Hepatic stellate cell (primary cell): ENCODE measurements at regions not wholly inside any gene's neighbourhood (a gene's known extent, or its start where the extent isn't known, plus 50 kb on each side); places are given as distances from the start of the nearest gene placed in this dataset.
"Not testable (repeated sequence)": the region's sequence is repeated elsewhere in the genome, so short reads cannot be mapped to it uniquely, and the experiment has no call there.

Experiments
- DNase-seq: peaks from one replicate; pipeline ENCODE4 v3.0.0; 2011; ENCODE audit warnings: low spot score

- DNase-seq = no peak
Measured at GRCh38 chr1:173257805-173258204, 50.7 kb upstream of the TNFSF4 start.

DNA sequence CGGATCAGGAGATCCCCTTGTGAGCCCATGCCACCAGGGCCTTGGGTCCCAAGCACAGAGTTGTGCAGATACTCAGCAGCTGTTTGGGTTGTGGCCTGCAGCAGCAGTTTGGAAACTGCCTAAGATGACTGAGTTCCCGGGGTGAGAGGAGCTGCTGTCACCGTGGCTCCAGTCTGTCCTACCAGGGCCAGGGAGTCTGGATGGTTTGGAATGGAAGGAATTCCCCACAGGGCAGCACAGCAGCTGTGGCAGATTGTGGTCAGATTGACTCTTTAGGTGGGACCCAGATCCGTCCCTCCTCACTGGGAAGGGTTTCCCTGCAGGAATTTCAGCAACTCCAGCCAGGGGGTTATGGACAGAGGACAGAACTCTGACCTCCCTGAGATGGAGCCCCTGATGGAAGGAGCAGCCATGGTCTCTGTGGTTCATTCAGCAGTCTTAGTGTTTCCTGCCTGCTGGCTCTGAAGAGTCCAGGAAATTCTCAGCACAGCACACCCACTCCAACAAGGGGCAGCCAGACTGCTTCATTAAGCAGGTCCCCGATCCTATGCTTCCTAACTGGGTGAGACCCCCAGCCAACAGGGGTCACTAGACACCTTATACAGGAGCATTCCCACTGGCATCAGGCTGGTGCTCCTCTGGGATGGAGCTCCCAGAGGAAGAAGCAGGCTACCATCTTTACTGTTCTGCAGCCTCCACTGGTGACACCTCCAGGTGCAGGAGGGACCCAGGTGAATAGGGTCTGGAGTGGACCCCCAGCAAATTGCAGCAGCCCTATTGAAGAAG, 51.5 kb upstream of the TNFSF4 start:
- DNase-seq = peak; percentile 31

- not testable (repeated sequence) for DNase-seq
Measured at GRCh38 chr1:173260329-173260728, 53.2 kb upstream of the TNFSF4 start.

DNA sequence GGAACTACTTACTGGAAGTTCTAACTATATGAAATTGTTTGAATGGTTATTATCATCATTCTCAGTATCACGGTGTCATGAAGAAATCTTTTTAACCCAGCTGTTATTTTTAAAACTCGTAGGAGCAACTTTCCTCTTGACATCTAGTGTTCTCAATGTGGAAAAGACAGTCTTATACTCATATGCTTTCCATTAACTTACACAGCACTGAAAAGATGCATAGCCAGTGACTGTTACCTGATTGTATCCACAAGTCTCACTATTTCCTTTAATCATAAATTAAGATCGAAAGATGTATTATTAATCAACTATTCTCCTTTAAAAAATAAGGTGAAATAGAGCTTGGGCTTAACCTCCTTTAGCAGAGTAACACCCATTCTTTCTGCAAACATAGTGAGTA, 59.7 kb upstream of the TNFSF4 start:
- no peak for DNase-seq

DNA sequence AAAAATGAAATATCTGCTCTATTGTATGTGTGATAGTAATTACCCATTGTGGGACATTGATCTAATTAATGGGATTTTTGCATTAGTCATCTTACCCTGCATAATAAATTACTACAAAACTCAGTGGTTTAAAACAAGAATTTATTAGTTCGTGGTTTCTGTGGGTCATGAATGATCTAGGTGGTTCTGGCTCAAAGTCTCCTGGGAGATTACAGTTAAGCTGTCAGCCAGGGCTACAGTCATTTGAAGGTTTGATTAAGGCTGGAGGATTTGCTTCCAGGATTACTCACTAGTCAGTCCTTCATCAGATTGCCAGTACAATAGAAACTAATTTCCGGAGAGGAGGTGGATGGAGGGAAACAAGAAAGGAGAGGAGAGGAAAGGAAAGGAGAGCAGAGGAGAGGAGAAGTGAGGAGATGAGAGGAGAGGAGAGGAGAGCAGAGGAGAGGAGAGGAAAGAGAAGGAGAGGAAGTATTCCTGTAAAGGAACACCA, 60.4 kb upstream of the TNFSF4 start:
- no peak for DNase-seq

- no peak for DNase-seq
Measured at GRCh38 chr1:173268261-173268660, 61.1 kb upstream of the TNFSF4 start.

GRCh38 chr1:173268786-173269277, 61.7 kb upstream of the TNFSF4 start:
- DNase-seq = no peak

- peak; percentile 59 for DNase-seq
Measured at GRCh38 chr1:173269490-173270230, 62.5 kb upstream of the TNFSF4 start.

- no peak for DNase-seq
Measured at GRCh38 chr1:173270243-173270642, 63.1 kb upstream of the TNFSF4 start.

DNA sequence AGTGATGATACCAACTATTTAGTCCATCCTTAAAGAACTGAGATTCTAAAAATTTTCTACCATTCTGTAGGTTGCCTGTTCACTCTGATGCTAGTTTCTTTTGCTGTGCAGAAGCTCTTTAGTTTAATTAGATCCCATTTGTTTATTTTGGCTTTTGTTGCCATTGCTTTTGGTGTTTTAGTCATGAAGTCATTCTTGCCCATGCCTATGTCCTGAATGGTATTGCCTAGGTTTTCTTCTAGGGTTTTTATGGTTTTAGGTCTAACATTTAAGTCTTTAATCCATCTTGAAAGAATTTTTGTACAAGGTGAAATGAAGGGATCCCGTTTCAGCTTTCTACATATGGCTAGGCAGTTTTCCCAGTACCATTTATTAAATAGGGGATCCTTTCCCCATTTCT, 63.9 kb upstream of the TNFSF4 start:
- DNase-seq = not testable (repeated sequence)

GRCh38 chr1:173275496-173275895, 68.4 kb upstream of the TNFSF4 start:
- DNase-seq = no peak

- DNase-seq = no peak
Measured at GRCh38 chr1:173276922-173277800, 70.0 kb upstream of the TNFSF4 start.

DNA sequence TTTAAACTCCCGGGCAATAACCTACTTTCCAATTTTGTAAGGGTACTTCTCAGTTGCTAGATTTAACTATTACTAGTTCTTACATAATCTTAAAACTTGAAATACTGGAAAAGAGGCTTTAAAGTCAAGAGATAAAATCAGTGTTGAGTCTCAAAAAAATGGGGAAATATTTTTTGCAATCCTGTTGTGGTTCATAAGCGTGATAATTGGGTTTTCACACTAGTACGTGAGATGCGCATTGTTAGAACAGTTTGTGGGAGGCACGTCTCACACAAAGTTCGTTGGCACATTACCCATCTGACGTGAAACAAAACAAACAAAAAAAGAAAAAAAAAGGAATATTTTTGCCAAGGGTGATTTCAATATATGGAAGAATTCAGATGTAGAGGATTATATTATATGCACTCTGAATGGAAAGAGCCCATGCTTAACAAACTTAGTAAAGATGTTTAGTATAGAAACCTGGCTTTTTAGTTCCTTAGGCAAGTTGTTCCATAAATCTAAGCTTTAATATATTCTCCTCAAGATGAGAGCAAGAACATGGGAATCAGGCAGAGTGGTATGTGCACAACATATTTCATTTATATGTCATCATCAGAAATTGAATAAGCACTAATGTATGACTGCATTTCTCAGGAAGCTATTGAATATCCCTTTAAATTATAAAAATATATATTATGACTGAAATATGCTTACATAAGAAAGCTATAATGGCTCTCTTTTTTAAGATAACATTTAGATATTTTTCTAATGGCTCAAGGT, 73.9 kb upstream of the TNFSF4 start:
- DNase-seq = no peak

- DNase-seq = no peak
Measured at GRCh38 chr1:173285048-173285447, 77.9 kb upstream of the TNFSF4 start.

DNA sequence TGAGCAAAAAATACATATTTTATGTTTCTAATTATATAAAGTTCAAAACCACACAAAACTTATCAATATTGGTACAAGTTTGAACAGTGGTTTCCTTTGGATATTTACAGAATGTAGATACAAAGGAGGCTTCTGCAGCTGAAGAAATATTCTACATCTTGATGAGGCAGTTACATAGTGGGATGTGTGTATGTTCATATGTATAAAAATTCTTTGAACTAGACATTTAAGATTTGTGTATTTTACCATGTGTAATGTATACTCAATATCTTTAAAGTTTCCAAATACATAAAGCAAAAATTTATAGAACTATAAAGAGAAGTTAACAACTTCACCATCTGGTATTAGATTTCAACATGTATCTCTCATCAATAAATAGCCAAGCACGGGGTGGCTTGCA, 80.7 kb upstream of the TNFSF4 start:
- DNase-seq = no peak

DNA sequence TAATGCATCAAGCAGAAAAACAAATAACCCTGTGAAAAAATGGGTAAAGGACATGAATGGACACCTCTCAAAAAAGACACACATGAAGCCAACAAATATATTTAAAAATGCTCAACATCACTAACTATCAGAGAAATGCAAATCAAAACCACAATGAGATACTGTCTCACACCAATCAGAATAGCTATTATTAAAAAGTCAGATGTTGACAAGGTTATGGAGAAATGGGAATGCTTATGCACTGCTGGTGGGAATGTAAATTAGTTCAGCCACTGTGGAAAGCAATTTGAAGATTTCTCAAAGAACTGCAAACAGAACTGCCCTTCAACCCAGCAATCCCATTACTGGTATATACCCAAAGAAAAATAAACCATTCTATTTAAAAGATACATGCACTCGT, 86.6 kb upstream of the TNFSF4 start:
- DNase-seq = no peak

DNA sequence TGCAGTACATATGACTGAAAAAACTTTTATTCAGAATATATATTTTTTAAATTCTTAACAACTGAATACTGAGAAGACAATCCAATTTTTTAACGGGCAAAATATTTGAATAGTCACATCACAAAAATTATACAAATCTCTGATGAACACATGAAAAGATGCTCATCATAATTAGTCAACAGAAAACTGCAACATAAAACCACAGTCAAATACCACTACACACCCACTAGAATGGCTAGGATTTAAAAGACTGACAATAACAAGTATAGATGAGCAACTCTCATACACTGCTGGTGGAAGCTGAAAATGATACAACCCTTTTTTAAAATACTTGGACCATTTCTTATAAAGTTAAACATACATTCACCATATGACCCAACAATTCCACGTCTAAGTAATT, 87.7 kb upstream of the TNFSF4 start:
- DNase-seq = no peak

DNA sequence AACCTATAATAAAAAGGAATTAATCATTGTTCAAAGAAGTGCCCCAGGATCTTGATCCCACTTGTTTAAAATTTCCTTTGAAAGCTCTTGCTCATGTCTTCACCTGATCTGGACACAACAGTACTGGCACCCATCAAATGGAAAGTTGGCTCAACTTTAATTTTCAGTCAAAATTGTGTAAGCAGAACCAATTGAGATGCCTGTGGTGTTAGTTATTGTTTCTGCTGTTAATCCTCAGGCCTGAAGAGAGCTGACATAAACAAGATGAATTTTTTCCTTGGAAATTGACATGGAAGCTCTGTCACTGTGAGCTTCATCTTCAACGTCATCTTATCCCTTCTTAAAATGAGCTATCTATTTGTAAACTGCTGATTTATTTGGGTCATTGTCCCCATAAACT, 88.3 kb upstream of the TNFSF4 start:
- no peak for DNase-seq

DNA sequence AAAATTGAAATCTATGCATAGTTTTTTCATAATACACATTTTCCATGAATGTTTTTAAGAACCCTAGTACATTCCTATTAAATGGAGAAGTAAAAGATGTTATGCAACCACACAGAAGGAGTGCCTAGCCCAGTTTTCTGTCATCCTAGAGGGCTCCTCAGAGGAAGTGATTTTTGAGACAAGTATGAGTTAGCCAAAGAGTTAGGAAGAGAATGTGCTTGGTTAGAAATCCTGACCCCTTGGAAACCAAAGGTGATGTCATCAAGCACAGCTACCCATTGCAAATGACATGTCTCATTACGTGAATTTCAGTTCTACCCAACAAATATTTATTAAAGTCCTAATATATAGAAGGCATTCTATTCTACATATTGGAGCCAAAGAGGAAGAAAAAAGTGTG, 88.9 kb upstream of the TNFSF4 start:
- no peak for DNase-seq

GRCh38 chr1:173297798-173298391, 90.8 kb upstream of the TNFSF4 start:
- DNase-seq = no peak
